ENCODE measurements at regions not wholly inside any gene's neighbourhood (a gene's known extent, or its start where the extent isn't known, plus 50 kb on each side); places are given as distances from the start of the nearest gene placed in this dataset.

DNA sequence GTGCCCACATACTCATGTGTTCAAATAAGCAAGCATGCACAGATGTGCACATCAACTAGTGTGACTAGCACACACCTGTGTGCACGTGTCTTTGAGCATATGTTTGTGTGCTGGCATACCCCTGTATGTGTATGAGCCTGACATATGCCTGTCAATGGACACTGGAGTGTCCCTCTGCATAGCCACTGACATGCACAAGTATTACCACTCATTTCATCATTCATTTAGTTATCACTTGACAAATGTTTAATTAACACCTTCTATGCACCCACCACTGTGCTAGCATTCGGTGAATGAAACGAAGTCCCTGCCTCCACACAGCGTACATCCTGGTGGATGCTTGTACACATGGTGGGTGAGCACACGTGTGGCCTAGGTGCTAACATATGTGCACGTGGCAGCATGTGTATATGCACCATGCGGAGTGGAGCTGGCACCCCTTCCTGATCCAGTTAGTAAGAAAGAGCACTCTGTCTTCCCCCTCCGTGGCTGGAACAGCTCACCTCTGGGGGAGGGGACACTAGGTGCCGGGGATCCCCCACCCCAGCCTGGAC, 112.0 kb downstream of the CHST1 start:
- DNase-seq: no peak

DNA sequence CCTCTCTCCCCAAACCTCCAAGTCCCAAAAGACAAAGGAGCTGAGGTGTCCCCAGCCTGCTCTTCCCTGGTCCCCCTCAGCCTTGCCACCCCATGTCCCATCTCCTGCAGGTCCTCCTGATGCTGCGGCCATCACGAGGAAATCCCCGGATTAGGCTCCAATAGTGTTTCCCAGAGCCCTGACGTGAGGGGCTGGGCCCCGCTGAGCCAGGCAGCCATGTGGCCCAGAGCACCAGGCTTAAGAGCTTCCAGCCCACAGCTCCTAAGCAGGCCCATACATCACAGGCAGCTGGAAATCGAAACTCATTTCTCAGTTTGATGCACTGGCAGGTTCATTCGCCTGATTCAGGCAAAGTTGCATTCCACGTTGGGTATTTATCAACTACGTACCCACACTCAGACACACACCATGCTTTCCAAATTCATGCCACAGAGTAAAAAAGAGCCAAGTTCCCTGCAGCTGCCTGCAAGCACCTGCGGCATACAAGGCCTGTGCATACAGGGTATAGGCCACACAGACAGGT, 114.2 kb downstream of the CHST1 start:
- DNase-seq: no peak

DNA sequence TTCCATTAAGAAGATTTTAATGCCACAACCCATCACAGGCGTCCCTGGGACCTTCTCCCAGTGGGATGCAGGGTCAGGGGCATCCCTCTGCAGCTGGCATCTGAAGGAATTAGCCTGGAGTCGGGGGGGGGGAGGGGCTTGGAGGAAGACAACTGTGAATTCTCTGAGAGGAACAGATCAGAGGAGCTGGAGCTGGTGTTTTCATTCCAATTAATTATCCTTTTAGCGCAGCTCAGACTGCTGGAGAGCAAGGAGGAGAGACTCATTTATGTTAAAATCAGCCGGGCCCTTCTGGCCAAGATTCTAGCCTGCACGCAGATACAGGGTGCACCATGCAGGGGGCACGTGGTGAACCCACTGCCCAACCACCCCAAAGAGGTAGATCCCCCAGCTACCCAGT, 116.2 kb downstream of the CHST1 start:
- no peak for DNase-seq

DNA sequence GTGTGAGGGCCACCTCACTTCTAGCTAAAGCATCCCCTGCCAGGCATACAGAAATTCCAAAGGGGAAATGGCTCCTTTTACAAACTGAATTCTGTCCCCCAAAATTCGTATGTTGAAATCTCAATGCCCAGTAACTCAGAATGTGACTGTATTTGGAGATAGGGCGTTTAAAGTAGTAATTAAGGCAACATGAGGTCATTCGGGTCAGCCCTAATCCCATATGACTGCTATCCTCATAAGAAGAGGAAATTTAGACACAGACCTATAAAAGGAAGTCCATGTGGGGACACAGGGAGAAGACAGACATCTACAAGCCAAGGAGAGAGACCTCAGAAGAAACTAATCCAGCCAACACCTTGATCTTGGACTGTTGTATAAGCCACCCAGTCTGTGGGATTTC, 119.1 kb downstream of the CHST1 start:
- no peak for DNase-seq

DNA sequence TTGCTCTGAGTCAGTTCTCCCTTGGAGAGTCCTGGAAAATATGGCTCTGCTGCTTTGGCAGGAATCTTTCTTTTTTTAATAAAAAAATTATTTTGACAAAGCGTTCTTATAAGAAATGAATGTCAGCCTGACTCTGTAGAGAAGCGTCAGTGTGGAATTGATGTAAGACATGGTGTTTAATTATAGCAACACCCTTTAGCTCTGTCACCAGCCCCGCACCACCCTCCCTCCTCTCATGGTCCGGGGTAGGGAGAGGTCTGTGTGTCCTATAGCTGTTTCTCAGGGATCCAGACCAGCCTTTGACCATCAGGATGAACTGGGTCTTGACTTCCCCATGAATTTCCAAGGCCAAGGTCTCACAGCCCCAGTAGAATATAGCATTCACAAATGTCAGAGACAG, 120.6 kb downstream of the CHST1 start:
- DNase-seq: no peak

DNA sequence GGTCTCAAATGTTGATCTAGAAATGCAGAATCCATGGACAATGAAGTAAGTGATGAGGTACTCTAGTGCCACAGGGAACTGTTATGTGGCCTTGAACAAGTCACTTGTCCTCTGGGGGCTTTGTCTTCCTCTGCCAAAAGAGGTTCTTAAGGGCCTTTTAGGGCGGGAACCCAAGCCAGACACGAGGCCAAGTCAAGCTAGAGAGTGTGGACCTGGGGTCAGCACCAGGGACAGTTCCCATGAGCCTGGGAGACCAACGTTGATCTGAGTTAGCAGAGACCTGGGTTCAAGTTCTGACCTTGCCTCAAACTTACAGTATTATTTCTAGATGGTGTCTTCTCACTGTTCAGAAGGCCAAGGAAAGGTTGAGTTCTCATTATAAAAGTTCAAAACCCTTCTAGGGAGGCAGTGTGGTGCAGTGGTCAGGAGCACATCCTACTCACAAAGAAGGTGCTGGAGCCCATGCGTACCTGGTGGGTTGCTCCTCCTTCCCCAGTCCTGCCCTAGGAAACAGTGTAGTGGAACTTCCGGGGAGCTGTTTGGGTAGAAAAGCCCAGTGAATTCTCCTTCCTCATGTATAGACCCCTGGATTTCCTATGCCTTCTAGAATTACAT, 121.5 kb downstream of the CHST1 start:
- no peak for DNase-seq

DNA sequence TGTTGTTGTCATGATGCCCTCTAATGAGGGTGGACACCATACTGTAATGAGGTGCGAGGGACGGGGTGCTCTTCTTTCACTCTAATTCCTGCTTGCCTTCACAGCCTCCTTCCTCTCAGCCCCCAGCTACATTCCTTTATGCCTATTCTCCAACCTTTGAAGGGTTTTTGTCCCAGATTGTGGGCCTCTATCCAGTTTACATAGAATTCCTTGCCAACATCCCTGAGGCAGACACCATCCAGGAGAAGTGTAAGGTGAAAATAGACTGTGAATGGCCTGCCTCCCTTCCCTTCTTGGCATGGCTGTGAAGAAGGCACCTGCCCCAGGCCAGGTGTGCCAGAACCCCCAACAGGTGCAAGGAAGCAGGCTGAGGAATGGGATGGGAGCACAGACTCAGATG, 122.3 kb downstream of the CHST1 start:
- no peak for DNase-seq

DNA sequence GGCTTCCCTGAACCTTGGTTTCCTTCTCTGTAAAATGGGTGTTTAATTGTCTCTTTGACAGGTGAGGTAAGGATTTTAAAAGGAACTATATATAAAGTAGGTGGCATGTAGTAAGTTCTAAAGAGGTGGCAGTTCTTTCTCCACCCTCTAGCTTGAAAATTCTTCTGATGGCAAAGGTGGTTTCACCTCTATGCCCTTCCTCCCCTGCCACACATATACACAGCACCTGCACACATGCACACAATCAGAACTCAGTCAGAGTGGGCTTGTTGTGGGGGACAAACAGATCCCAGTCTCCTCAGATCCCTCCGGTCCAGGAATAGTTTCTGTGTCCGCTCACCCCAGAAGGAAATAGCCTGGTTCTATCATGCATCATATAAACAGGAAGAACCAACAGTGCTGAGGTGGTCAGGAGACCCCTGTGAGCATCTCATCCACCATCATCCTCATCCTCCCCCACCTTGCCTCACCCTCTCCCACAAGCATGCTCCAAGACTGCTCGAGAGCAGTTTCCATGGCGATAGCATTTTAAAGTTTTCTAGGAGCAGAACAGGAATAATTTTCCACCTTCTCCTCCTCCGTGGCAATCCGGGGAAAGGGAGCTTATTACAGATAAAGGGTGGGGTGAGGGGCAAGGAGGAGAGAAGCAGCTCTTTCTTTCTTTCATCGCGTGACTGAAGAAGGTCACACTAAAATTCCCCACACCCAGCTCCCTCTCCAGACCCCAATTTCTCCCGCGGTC, 123.6 kb downstream of the CHST1 start:
- DNase-seq: no peak

DNA sequence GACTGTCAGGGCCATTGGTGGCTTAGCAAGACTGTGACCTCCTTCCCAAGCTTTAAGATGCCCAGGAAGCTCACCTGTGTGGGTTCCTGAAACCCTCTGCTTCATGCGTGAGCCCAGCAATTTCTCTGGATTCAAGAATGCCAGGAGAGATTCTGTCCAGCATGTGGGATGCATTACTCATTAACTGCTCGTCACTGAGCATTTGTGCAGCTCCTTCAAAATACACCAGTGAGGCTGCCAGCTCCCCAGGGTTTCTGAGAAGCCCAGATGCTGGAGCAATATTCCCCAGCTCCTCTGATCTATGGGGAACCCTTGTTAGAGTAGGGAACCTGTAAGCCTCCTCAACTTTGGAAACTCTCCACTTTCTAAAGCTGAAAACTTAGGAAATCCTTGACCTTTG, 126.5 kb downstream of the CHST1 start:
- DNase-seq: no peak

DNA sequence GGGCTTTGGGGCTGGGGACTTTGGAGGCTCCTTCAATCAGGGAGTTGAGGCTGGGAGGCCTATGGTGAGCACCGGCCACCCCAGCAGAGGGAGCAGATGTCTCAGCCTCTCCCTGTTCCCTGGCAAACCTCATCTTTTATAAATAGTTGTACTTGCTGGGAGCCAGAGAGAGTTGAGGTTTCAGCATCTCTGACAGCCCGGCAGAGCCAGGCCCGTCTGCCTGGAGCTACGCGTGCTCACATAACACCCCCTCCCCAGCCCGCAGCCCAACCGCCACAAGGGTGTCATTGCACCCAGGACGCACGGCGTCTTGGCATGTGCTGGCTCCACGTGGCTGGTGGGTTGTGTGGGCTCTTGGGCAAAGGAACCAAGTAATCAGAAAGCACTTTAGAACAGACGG, 127.1 kb downstream of the CHST1 start:
- no peak for DNase-seq

DNA sequence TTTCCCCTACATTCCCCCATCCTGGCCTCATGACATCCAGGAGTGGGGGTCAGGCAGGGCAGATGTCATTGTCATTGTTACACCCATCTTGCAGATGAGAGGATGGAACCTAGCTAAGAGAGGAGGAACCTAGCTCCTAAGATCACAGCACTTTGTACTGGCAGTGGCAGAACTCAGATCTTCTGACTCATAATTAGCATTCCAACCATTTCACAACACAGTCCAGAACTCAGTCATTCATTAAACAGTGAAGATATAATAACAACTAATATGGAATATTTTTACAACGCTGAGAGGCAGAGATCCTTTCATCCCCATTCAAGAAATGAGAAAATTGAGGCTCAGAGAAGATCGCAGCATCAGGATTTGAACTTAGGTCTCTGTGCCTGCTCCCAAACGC, 127.8 kb downstream of the CHST1 start:
- no peak for DNase-seq

DNA sequence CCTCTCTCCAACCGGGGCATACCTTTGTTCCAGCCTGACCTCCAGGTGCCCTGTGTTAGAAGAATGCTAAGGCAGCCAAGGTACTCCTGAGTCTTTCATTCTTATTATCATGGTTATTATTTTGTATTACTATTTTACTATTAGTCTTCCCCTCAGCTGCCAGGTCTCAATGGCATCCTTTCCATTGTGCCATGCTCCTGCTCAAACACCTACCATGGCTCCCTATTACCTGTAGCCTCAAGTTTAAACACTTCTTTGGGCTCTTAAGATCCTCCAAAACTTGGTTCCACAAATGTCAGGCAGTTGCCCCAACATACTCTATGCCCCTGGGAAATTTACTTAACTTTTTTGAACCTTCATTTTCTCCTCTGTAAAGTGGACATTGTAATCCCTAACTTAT, 130.4 kb downstream of the CHST1 start:
- DNase-seq: no peak

DNA sequence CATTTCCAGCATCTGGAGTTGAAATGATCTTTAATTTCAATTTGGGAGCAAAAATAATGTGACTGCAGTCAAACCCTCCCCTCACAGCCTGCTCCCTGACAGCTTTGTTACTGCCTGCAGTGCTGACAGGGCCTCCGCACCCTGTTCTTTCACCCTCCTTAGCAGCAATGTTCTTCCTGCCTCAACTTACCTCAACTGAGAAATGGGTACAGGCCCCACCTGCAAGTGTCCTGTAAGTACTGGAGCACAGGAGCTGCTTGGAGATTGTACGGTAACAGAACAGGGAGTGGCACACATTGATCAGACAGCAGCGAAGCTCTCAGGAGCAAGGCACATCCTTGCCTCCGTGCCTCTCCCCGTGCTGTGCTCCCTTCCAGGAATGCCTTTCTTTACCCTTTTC, 131.3 kb downstream of the CHST1 start:
- DNase-seq: no peak

DNA sequence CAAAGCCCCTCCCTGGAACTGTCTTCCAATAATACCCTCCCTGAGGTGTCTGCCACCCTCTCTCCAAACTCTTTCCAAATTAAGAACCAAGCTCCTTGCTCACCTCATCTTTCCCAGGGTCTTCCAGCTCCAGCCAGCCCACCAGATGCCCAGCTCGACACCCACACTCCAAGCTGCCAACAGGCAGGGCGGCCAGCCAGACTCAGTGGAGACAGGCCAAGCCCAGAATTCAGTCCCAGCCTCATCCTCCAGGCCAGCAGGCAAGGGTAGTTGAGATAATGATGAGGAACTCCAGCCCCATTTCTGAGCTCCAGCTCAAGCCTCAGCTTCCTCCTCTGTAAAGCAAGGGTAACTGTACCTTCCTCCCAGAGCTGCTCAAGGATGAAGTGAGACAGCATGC, 132.9 kb downstream of the CHST1 start:
- no peak for DNase-seq

DNA sequence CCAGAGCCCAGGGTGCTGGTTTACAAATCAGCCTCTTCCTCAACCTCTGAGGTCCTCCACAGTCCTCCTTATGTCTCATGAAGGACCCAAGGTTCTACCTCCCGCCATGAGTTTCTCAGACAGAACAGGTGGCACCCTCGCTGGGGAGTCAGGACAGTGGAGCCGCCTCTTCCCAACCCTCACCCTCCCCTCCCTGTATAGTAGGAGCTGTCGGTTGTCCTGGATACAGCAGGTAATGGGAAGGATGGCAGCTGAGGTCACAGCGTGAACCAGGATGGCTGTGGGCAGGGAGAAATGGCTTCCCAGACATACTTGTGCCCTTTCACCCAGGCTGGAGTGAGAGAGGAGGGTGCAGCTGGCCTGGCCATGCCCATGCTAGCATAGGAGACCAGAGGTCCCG, 134.6 kb downstream of the CHST1 start:
- peak; percentile 17 for DNase-seq

DNA sequence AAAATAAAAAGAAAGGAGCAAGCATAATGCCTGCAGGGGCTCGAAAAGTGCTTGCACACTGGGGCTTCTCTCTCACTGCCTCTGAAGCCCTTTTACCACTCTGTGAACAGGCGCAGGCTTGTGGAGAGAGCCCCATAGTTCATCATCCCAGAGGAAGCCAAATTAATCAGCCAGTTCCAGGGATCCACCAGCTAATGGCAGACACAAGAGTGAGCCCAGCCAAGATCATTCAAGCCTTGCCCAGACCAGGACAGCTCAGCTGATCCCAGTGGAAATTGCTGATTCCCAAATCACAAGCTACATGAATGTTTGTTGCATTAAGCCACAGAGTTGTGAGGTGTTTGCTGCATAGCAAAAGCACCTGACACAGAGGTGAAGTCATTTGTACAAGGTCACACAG, 135.3 kb downstream of the CHST1 start:
- DNase-seq: no peak

DNA sequence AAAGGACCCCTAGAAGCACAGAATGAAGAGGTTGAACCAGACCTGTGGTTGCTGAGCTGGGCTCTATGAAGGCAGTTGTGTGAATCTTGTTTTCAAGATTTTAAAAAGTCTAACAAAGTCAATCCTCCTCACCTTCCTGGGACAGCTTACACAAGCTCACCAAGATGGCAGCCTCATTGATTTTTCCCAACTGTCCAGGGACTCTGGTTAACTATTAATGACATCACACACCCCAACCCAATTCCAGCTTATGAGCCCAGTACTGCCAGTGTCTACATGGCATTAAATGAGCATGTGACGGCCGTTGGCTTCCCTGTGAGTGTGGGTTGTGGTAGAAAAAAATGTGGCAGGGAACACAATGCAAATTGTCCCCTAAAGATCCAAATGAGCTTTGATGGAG, 137.0 kb downstream of the CHST1 start:
- DNase-seq: no peak

DNA sequence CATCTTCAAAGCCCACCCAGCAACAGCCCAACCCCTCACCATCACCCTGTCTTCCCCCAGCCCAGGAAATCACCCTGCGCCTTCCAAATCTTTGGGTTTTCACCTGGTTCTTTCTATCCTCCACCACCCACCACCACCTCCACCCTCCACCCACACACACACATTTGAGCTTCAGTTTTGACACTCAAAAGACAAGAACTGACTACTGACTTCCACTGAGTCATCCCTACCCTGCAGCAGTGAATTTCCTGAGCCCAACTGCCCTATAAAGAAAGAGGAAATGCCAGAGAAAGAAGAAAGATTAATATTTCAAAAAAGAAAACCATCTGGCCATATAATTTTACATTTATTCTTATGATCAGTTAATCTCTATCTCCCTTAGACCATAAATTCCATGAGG, 137.5 kb downstream of the CHST1 start:
- no peak for DNase-seq

DNA sequence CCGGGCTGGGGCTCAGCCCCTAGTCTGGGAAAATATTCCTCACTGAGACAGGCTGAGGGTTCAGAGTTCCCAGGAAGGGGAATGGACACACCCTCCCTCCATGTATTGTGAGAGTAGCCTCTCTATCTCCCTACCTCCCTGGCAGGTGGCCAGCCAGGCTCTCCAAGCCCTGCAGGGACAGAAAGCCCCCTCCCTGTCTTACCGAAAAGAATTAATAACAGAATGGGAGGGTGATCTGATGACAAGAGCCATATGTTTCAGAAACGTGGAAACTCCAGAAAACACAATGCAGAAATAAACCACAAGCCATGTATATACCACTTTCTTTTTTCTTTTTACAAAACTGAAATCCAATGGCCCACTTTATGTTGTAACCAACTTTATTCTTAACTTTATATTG, 140.0 kb downstream of the CHST1 start:
- peak; percentile 81 for DNase-seq

DNA sequence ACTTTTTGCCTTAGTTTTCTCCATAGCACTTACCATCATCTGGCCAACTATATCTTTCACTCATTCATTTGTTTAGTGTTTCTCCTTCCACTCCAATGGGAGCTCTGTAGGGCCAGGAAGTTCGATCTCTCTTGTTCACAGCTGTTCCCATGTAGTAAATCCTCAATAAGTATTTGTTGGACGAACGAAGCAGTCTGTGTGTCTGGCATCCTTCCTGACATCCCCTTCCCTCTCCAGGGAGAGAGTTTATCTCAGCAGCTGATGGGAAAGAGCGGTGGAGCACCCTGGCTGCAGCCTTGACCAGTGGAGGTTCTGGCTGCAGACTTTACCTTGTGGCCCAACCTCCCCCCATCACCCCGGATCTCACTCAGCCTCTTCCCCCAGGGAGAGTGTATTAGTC, 141.7 kb downstream of the CHST1 start:
- no peak for DNase-seq

DNA sequence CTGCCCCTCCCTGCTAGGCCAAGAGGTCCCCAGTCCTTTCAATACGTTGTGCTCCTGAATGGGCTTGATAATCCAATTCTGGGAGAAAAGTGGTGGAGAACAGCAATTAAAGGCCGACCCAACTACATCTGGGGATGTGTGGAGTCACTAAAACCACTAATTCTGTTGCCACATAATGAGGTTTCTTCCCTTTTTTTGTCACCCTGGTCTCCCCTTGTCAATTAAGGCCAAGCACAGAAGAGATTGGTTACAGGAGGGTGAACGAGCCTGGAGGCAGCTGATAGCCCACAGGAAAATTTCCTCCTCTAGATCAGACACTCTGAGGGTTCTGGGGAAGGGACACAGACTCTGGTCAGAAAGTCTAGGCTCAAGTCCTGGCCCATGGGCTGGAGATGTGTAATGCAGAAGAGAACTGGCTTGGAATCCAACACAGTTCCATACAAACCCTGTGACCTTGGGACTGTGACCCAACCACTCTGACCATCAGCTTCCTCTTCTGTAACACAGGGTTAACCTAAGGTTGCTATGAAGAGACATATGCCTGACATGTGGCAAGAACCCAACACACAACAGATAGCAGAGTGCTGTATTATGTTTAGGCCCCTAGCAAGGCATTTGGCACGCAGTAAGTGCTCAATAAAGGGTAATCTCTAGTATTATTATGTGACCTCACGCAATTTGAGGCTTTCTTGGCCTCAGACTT, 146.4 kb downstream of the CHST1 start:
- DNase-seq: no peak

DNA sequence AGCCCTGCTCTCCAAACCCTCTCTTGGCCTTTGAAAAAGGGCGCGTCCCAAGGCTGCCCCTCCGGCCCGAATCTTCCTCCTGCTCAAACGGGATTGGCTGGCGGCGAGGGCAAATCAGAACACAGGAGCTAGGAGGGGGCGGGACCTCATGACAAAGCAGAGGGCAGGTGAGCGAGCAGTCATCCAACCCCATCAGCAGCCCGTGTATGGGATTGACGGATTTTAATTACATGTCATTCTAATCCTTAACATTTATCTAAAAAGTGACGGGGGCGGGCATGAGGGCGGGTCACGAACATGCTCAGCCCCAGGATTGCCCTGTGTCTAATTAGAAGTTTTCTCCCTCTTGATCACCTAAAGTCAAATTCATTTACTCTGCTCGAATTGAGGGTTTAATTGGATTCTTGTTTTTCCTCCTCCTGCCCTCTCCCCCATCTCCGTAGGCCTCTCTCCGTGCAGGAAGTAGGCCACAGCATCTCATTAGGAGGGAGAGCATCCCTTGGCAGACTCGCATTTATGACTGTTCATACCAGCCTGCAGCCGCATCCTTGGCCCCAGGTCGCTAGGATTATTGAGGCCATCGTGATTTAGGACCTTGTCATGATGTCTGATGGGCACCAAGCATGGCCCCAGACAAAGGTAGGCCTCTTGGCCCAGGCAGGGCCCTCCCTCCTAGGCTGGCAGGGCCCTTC, 147.1 kb downstream of the CHST1 start:
- DNase-seq: peak; percentile 47

DNA sequence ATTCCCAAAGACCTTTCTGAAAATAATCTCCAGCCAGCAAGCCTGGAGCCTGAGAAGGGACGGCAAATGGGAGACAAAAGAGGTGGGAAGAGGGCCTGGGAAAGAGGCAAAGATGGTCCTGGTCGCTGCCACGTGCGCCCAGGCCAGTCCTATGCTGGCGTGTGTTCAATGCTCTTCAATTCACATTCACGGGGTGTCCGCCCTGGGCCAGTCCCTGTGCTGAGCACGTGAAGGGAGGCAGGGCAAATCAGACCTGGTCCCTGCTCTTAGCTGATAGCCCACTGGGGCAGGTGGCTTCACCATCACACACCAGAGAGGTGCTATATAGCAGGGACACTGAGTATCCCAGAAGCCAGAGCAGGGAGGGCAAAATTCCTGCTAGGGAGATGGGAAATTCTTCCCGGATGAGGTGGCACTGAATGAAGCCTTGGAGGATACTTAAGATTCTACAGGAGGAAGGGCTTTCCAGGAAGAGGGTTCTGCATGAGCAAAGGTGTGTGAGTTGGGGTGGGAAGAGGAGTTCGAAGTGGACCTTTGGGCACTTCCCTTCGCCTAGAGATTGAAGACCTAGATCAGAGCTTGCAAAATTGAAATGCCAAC, 148.2 kb downstream of the CHST1 start:
- DNase-seq: no peak
